GM19372 (cell line): ENCODE measurements at regions not wholly inside any gene's neighbourhood (a gene's known extent, or its start where the extent isn't known, plus 50 kb on each side); places are given as distances from the start of the nearest gene placed in this dataset.
"Not testable (repeated sequence)": the region's sequence is repeated elsewhere in the genome, so short reads cannot be mapped to it uniquely, and the experiment has no call there.

ENCODE experiments used
- ATAC-seq: cut with Tn5 transposase; IDR thresholded peaks from one replicate; pipeline ENCODE4 v1.9.1; 2021; ENCODE audit warnings: mild to moderate bottlenecking, low read depth, moderate library complexity; ENCODE audit not compliant: unreplicated experiment

- ATAC-seq = no peak
Measured at GRCh38 chr3:197373096-197373495, 74.7 kb upstream of the DLG1 start.

GRCh38 chr3:197372047-197372661 is 73.7 kb upstream of the DLG1 start:
- ATAC-seq = no peak

- ATAC-seq = no peak
Measured at GRCh38 chr3:197371591-197372046, 73.2 kb upstream of the DLG1 start.

DNA sequence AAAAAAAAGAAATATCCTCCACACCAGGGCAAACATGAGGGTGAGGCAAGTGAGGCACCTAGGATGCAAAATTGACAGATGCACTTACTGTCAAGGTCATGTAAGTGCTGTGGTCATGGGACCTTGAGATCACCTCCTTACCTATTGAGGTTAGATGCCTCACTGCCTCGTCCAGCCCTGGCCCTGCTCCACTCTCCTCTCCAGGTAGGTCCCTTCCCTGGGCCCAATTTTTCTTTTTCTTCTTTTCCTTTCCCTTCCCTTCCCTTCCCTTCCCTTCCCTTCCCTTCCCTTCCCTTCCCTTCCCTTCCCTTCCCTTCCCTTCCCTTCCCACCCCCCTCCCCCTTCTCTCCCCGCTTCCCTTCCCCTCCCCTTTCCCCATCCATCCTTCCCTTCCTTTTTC is 71.1 kb upstream of the DLG1 start:
- no peak for ATAC-seq

DNA sequence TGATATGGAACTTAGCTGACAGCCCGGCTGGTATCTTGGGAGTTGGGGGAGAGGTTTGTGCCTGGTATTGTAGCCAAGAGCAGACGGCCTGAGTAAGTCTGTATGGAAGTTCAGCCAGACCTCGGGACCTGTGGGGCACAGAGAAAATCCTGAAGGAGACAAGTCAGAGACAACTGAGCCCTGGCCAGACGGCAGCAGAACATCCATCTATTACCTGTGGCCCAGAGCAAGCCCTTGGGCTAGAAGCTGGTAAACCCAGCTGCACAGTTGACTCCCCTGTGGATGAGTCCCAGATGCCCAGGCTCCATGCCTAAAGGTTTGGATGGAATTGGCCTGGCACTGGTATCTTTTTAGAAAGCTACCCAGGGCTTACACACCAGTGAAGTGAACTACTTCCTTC is 70.4 kb upstream of the DLG1 start:
- ATAC-seq = no peak

GRCh38 chr3:197368330-197368729 is 69.9 kb upstream of the DLG1 start:
- no peak for ATAC-seq

- ATAC-seq = no peak
Measured at GRCh38 chr3:197367081-197367780, 68.8 kb upstream of the DLG1 start.

DNA sequence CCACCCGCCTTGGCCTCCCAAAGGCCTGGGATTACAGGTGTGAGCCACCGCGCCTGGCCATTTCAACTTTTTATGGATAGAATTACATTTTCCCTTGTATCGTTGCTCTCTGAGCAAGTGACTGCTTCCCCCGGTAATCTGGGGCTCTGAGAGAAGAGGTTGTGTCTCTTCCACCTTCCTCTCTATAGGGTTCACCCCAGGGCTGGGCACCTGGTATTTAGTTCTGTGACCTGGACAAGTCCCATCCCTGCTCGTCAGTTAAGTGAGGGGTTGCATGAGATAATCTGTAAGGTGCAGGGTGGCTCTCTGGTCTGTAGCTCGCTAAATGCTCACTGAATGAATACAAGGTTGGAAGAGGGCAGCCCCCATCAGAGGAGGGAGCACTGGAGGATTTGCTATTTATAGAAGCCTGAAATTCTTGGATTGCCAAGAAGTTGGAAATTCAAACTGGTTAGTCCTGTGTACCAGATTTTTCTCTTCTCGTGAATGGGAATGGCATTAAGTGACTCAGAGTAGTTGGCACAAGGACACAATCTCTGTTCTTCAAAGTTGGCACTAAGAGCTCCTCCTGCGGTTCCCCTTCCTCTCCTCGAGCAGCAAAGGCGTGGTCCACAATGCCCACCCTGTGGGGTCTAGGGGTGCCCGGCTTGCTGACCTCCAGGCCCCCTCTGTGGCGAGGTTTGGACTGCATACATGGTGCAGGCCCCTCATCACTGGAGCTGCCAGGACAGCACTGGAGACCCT is 68.1 kb upstream of the DLG1 start:
- no peak for ATAC-seq

DNA sequence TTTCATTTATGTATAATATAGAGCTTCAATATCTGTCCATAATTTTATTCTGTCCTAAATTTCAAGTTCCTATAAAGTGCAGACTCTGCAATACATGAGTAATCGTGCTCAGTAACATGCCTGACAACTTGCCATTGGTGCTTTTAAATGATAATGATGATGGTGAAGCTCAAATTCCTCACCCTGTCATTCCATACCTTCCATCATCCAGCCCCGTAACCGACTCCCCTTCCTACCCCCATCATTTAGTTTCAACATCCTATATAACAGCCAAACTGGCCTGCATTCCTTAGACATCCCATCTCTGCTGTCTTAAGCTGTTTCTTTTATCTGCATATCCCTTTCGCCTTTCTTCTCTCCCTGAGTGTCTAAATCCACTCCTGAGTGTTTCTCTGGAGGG is 67.2 kb upstream of the DLG1 start:
- no peak for ATAC-seq

- no peak for ATAC-seq
Measured at GRCh38 chr3:197364410-197365071, 66.1 kb upstream of the DLG1 start.

- no peak for ATAC-seq
Measured at GRCh38 chr3:197363553-197364409, 65.4 kb upstream of the DLG1 start.

- ATAC-seq = no peak
Measured at GRCh38 chr3:197362081-197362480, 63.7 kb upstream of the DLG1 start.

- not testable (repeated sequence) for ATAC-seq
Measured at GRCh38 chr3:197360095-197360494, 61.7 kb upstream of the DLG1 start.

DNA sequence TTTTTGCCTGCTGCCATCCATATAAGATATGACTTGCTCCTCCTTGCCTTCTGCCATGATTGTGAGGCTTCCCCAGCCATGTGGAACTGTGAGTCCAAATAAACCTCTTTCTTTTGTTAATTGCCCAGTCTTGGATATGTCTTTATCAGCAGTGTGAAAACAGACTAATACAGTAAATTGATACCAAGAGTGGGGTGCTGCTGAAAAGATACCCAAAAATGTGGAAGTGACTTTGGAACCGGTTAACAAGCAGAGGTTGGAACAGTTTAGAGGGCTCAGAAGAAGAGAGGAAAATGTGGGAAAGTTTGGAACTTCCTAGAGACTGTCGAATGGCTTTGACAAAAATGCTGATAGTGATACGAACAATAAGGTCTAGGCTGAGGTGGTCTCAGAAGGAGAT is 61.1 kb upstream of the DLG1 start:
- not testable (repeated sequence) for ATAC-seq

GRCh38 chr3:197356741-197357140 is 58.3 kb upstream of the DLG1 start:
- ATAC-seq = no peak

DNA sequence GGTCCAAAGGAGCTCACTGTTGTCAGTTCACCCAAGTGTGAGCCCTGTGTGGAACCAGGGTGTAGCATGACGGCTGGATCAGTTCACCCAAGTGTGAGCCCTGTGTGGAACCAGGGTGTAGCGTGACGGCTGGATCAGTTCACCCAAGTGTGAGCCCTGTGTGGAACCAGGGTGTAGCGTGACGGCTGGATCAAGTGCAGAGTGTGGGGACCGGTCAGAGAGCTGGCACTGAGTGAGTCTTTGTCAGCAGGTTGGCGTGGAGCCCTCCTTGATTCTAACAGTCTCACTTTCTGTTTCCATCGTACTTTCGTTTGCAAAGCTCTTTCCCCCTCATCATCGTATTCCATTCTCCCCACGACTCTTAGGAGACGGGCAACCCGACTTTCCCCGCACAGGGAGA is 57.9 kb upstream of the DLG1 start:
- no peak for ATAC-seq

DNA sequence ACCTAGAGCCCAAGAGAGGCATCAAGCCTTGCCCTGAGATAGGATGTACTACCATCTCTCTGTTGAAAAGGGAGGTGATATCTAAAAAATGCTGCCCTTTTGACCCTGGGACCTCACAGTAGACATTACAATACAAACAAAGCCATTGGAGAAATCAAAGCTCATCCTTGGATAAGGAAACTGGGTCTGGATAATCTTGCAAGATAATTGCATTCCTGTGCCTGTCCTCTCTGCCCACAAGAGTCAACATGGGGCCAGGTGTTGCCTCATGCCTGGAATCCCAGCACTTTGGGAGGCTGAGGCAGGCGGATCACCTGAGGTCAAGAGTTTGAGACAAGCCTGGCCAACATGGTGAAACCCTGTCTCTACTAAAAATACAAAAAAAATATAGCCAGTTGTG is 57.3 kb upstream of the DLG1 start:
- no peak for ATAC-seq

- ATAC-seq = no peak
Measured at GRCh38 chr3:197354568-197355001, 56.2 kb upstream of the DLG1 start.

DNA sequence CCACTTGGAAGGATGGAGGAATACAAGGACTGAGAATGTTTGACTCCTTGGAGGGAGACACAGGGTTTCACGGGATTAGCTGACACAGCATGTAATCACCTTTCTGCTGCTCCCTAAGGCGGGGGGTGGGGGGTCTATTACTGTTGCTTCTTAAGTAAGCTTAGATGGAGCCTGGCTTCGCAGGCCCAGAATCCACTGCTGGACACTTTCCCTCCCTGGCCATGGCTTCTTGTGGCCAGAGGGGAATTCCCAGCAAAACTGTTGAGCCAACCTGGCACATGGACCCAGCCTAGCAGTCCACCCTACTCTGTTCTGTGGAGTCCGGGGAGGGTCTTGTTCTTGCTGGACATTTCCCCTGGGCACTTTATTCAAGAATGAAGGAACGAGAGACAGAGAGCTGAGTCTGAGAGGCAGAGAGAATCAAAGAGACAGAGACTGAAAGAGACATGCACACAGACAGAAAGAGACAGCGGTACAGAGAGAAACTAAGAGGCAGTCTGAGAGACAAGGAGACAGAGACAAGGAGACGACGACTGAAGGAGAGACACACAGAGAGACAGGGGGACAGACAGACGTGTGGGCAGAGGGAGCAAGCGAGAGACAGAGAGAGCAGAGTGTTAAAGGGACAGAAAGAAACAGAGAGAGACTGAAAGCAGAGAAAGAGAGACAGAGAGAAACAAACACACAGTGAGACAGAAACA is 55.6 kb upstream of the DLG1 start:
- ATAC-seq = no peak
